ENCODE measurements at regions not wholly inside any gene's neighbourhood (a gene's known extent, or its start where the extent isn't known, plus 50 kb on each side); places are given as distances from the start of the nearest gene placed in this dataset.
A peak's percentile ranks its signal among the peaks of the same experiment; 100 is the strongest.
"Not testable (repeated sequence)": the region's sequence is repeated elsewhere in the genome, so short reads cannot be mapped to it uniquely, and the experiment has no call there.

GRCh38 chr9:82052081-82052480 lies 63.5 kb downstream of the SPATA31D1 start:
- H3K4me3 ChIP-seq = no peak overlapping the region

GRCh38 chr9:82054264-82055015 lies 65.9 kb downstream of the SPATA31D1 start:
- Histone ChIP-seq H3K27ac (no peak overlapping the region), H3K4me1 (peaks cover 18% of the 10 kb centered on the region), H3K9ac (no peak overlapping the region), H3K9me3 (peaks cover 6% of the 10 kb centered on the region), H3K4me3 (no peak overlapping the region), H3K27me3 (no peaks in the 10 kb centered on the region), H3K36me3 (no peaks in the 10 kb centered on the region), H3K4me2 (no peak overlapping the region), H4K20me1 (no peaks in the 10 kb centered on the region)
- TF ChIP-seq Cebpa-rat (IDR thresholded peaks at IDR 0.05) = no peak

More at GRCh38 chr9:82052081-82052480, 63.5 kb downstream of the SPATA31D1 start:
- Histone ChIP-seq H3K36me3 (no peaks in the 10 kb centered on the region), H4K20me1 (no peaks in the 10 kb centered on the region), H3K4me1 (peaks cover 8% of the 10 kb centered on the region; the same call in 1 of the 2 replicates), H3K4me2 (no peak overlapping the region), H3K9me3 (peaks cover 6% of the 10 kb centered on the region), H3K27me3 (no peaks in the 10 kb centered on the region), H3K9ac (no peak overlapping the region), H3K27ac (no peak overlapping the region)
- TF ChIP-seq Cebpa-rat (IDR thresholded peaks at IDR 0.05) = no peak

- Histone ChIP-seq H3K27ac (no peak overlapping the region), H3K9ac (no peak overlapping the region), H3K36me3 (no peaks in the 10 kb centered on the region), H3K4me3 (no peak overlapping the region), H3K4me1 (peaks cover 11% of the 10 kb centered on the region), H3K9me3 (peaks cover 6% of the 10 kb centered on the region), H3K4me2 (peak overlapping the region; percentile 30; the same call in 1 of the 2 replicates), H4K20me1 (no peaks in the 10 kb centered on the region), H3K27me3 (no peaks in the 10 kb centered on the region)
- no peak for TF ChIP-seq Cebpa-rat (IDR thresholded peaks at IDR 0.05)
These were observed 69.2 kb downstream of the SPATA31D1 start for GRCh38 chr9:82057805-82058204.

GRCh38 chr9:82061801-82062200 lies 73.2 kb downstream of the SPATA31D1 start:
- not testable (repeated sequence) for H3K36me3 ChIP-seq, H3K9ac ChIP-seq, H3K27me3 ChIP-seq, H3K4me3 ChIP-seq, H3K27ac ChIP-seq, H3K4me2 ChIP-seq, H3K9me3 ChIP-seq, H4K20me1 ChIP-seq
- H3K4me1 ChIP-seq = peaks cover 11% of the 10 kb centered on the region

GRCh38 chr9:82062245-82062644 lies 73.7 kb downstream of the SPATA31D1 start:
- Histone ChIP-seq H3K9me3 (no peaks in the 10 kb centered on the region), H3K27ac (no peak overlapping the region), H3K4me2 (no peak overlapping the region), H3K4me3 (no peak overlapping the region), H3K36me3 (no peaks in the 10 kb centered on the region), H3K4me1 (peaks cover 11% of the 10 kb centered on the region), H3K27me3 (no peaks in the 10 kb centered on the region), H4K20me1 (no peaks in the 10 kb centered on the region), H3K9ac (no peak overlapping the region)
- no peak for TF ChIP-seq Cebpa-rat (IDR thresholded peaks at IDR 0.05)

- Histone ChIP-seq H3K4me1 (no peaks in the 10 kb centered on the region), H3K36me3 (no peaks in the 10 kb centered on the region), H3K4me3 (no peak overlapping the region), H3K4me2 (no peak overlapping the region), H3K27ac (no peak overlapping the region), H3K9ac (no peak overlapping the region), H3K27me3 (no peaks in the 10 kb centered on the region), H3K9me3 (no peaks in the 10 kb centered on the region), H4K20me1 (no peaks in the 10 kb centered on the region)
- TF ChIP-seq Cebpa-rat (IDR thresholded peaks at IDR 0.05) = no peak
These were observed 85.3 kb downstream of the SPATA31D1 start for GRCh38 chr9:82073551-82074543.

GRCh38 chr9:82080265-82080664 lies 91.7 kb downstream of the SPATA31D1 start:
- no peaks in the 10 kb centered on the region for H4K20me1 ChIP-seq
- H3K4me1 ChIP-seq = no peaks in the 10 kb centered on the region
- H3K36me3 ChIP-seq = no peaks in the 10 kb centered on the region
- no peaks in the 10 kb centered on the region for H3K9me3 ChIP-seq
- H3K4me2 ChIP-seq = no peak overlapping the region
- TF ChIP-seq Cebpa-rat (IDR thresholded peaks at IDR 0.05) = no peak
- H3K9ac ChIP-seq = no peak overlapping the region
- no peaks in the 10 kb centered on the region for H3K27me3 ChIP-seq
- no peak overlapping the region for H3K27ac ChIP-seq
- H3K4me3 ChIP-seq = no peak overlapping the region

GRCh38 chr9:82081496-82081895 lies 92.9 kb downstream of the SPATA31D1 start:
- no peak for TF ChIP-seq Cebpa-rat (IDR thresholded peaks at IDR 0.05)
- no peak overlapping the region for H3K27ac ChIP-seq
- no peaks in the 10 kb centered on the region for H4K20me1 ChIP-seq
- H3K27me3 ChIP-seq = no peaks in the 10 kb centered on the region
- no peaks in the 10 kb centered on the region for H3K4me1 ChIP-seq
- no peak overlapping the region for H3K9ac ChIP-seq
- H3K36me3 ChIP-seq = no peaks in the 10 kb centered on the region
- H3K4me2 ChIP-seq = no peak overlapping the region
- H3K4me3 ChIP-seq = no peak overlapping the region
- H3K9me3 ChIP-seq = no peaks in the 10 kb centered on the region

- Histone ChIP-seq H3K27ac (no peak overlapping the region), H3K4me1 (no peaks in the 10 kb centered on the region), H3K9ac (no peak overlapping the region), H4K20me1 (no peaks in the 10 kb centered on the region), H3K9me3 (no peaks in the 10 kb centered on the region), H3K36me3 (no peaks in the 10 kb centered on the region), H3K4me2 (no peak overlapping the region), H3K4me3 (no peak overlapping the region), H3K27me3 (no peaks in the 10 kb centered on the region)
- TF ChIP-seq Cebpa-rat (IDR thresholded peaks at IDR 0.05) = no peak
These were observed 94.0 kb downstream of the SPATA31D1 start for GRCh38 chr9:82082563-82082962.

GRCh38 chr9:82088591-82088990 lies 100.0 kb downstream of the SPATA31D1 start:
- no peaks in the 10 kb centered on the region for H4K20me1 ChIP-seq
- no peak for TF ChIP-seq Cebpa-rat (IDR thresholded peaks at IDR 0.05)
- H3K36me3 ChIP-seq = no peaks in the 10 kb centered on the region
- H3K4me3 ChIP-seq = no peak overlapping the region
- H3K4me2 ChIP-seq = no peak overlapping the region
- no peaks in the 10 kb centered on the region for H3K9me3 ChIP-seq
- H3K9ac ChIP-seq = no peak overlapping the region
- no peaks in the 10 kb centered on the region for H3K27me3 ChIP-seq
- peaks cover 13% of the 10 kb centered on the region for H3K4me1 ChIP-seq
- H3K27ac ChIP-seq = no peak overlapping the region

Data from BLaER1 (cell line).